Peyer's patch (tissue), 4 donors: ENCODE measurements at regions not wholly inside any gene's neighbourhood (a gene's known extent, or its start where the extent isn't known, plus 50 kb on each side); places are given as distances from the start of the nearest gene placed in this dataset.

Source experiments
- POLR2A ChIP-seq, 2 donors: fragments of 450-650 bp; IDR thresholded peaks; one replicate each; pipeline ENCODE4 v1.5.1; 2017; ENCODE audit warnings: antibody characterized with exemption in 2 of 2, mild to moderate bottlenecking in 2 of 2, moderate library complexity in 2 of 2
- TF ChIP-seq, protein P1 (sequence below), 6 experiments: fragments of 450-650 bp in 4 of 6; fragments of 200-600 bp in 2 of 6; sonication (generic) in 1 of 6; IDR thresholded peaks; one replicate each; pipeline ENCODE4 v1.5.1; 2017 to 2019; ENCODE audit warnings: antibody characterized with exemption in 6 of 6, mild to moderate bottlenecking in 3 of 6, moderate library complexity in 1 of 6

DNA sequence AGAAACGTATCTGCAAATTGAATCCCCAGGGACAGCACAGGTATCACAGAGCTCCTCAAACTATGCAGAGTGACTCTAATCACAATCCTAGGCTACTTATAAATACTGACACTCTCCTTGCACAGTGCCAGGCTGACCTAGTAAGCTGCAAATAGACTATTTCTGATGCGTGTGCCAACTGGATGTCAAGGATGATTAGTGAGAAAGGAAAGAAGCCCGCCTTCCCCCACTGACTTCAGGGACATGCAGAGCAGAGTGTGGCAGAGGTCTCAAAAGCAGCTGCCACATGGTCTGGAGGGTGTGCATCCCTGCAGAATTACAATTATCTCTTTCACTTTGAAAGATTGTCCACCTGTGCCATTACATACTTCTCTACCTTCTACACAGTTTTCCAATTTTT, 235.6 kb downstream of the CPS1 start:
- TF ChIP-seq, protein P1, sequence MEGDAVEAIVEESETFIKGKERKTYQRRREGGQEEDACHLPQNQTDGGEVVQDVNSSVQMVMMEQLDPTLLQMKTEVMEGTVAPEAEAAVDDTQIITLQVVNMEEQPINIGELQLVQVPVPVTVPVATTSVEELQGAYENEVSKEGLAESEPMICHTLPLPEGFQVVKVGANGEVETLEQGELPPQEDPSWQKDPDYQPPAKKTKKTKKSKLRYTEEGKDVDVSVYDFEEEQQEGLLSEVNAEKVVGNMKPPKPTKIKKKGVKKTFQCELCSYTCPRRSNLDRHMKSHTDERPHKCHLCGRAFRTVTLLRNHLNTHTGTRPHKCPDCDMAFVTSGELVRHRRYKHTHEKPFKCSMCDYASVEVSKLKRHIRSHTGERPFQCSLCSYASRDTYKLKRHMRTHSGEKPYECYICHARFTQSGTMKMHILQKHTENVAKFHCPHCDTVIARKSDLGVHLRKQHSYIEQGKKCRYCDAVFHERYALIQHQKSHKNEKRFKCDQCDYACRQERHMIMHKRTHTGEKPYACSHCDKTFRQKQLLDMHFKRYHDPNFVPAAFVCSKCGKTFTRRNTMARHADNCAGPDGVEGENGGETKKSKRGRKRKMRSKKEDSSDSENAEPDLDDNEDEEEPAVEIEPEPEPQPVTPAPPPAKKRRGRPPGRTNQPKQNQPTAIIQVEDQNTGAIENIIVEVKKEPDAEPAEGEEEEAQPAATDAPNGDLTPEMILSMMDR (IDR thresholded peaks at IDR 0.05): no peak
- TF ChIP-seq POLR2A (IDR thresholded peaks at IDR 0.05): no peak
